NCI-H2196 (cell line): ENCODE measurements at regions not wholly inside any gene's neighbourhood (a gene's known extent, or its start where the extent isn't known, plus 50 kb on each side); places are given as distances from the start of the nearest gene placed in this dataset.
"Not testable (repeated sequence)": the region's sequence is repeated elsewhere in the genome, so short reads cannot be mapped to it uniquely, and the experiment has no call there.

Experiments
- DNase-seq: peaks from one replicate; lab custom pipeline; 2025; ENCODE audit not compliant: unreplicated experiment; lab: John Stamatoyannopoulos, UW

DNA sequence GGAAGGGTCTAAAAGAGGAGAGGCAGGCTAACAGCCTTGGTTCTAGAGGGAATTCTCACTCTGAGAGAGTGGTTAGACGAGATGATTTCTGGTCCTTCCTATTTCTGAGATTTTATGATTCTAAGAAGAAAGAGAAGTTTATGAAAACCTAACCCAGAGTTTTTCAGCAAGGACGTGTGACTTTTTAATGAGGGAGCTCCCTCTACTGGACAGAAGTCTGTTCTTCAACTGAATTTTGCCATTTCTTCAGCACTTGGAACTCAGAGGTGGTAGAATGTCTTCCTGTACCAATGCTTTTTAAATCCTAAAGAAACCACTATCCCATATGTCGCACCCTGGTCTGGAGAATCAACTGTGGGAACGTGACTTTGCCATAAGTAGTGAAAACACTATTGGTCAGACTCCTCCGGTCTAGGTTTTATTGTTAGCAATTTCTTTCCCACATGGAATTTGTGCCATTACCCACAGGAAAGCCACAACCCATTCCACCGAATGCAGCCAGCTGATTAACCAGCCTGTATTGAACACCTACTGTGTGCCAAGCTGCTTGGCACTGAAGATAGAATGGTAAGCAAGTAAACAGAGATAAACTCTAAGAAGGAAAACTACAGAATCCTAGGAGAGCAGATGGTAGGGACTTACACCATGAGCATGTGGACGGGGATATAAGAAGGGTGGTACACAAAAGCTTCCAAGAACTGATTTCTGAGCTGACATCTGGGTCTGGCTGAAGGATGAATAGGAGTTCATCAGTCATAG is 199.5 kb upstream of the LMCD1 start:
- DNase-seq, result no peak

DNA sequence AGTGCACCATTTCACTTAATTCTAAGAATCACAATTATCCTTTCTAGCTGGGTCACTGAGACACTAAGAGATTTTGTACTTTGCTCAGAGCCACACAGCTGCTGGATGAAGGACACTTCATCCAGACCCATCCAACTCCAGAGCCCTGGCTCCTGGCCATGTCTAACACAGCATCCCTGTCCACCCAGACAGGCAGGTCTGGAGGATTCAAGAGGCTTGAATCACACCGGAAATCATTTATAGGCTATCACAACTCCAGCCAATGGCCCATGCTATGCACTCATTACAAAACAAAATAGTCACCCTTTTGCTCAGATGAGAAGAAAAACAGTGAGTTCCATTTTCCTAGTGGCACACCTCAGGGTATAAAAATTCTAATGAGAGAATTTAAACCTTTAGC is 198.2 kb upstream of the LMCD1 start:
- no peak for DNase-seq

DNA sequence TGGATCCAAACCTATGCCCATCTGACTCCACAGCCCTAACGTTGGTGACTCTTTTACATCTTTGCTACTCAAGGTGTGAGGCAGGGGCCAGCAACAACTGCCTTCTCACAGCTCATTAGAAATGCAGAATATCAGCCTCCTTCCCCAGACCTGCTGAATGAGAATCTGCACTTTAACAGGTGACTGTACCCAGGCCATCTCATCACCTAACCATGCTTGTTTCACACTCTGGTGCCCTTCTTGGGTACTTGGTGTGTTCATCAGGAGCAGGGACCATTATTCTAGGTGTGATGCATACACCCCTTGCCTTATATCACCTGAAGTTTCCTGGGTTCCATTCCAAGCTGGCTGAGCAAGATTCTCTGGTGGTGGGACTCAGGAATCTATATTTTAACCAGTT is 196.3 kb upstream of the LMCD1 start:
- no peak for DNase-seq

DNA sequence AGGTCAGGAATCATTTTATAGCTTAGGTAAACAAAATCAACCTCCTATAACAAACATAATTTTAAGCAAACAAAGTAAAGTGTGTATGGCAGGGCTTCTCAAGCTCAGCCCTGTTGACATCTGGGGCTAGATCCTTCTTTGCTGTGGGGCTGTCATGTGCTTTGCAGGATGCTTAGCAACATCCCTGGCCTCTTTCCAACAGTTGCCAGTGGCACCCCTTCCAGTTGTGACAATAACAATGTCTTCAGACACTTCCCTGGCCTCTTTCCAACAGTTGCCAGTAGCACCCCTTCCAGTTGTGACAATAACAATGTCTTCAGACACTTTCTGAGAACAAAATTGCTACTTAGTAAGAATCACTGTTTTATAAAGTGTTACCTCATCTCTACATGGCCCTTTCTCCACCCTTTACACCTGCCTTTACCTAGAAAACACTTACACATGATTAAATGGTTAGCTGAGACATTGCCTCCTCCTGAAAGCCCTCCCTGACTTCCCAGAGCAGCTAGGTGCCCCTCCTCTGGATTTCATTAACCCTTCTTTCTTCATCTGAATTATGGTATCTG is 194.0 kb upstream of the LMCD1 start:
- DNase-seq, result no peak

DNA sequence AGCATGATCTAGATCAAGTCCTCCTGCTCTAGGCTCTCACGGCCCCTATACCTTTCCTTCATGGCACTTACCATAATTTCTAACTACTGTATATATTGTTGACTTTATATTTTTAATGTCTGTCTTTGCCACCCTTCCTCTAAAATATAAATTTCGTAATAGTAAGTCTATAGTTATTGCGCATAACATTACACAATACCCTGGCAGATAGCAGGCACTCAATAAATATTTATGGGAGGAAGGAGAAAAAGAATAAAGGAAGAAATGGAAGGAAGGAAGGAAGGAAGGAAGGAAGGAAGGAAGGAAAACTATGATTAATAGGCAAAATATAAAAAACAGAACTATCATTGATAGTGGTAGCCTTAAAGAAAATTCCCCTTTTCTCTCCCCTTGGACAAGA is 190.3 kb upstream of the LMCD1 start:
- no peak for DNase-seq

DNA sequence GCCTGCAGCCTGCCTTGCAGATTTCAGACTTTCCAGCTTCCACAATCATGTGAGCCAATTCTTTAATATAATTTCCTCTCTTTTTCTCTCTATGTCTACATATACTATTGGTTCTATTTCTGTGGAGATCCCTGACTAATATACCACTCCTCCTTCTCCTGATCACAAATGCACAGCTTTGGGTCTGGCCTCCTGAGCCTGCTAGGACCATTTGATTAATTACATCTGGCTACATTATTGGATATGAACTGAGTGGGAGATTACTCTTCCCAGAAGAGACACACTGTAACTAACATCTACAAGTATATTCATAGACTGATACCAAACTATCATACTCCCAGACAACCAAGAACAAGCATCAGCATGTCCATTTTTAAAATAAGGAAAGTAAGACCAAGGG is 188.9 kb upstream of the LMCD1 start:
- no peak for DNase-seq

DNA sequence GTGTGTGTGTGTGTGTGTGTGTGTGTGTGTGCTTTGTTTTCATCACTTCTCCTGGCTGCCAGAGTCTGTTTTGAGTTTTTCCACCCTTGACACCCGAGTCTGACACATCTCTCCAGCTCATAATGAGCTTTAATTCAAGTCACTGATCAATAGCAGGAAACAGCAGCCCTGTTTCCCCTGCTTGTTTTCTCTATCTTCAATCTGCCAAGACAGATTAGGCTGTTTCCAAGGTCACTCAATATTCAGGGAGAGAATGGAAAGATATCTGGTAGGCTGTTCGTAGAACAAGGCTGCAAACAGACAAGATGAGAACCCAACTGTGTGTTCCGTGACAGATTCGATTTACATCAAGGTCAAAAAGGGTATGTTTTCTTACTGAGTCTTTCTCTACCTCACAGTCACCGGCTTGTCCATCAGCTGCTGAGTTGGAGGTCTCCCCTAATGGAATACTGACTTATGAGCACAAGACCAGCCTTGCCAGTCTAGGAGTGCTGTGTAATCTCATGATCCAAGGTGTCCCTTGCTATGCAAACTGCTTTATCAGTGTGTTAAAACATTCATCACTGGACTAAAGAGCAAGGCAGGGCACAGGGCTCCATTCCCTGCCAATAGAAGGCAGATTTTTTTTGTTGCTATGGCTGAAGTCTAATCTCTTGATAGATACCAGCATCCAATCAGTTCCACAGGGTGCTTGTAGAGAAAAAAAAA is 187.9 kb upstream of the LMCD1 start:
- no peak for DNase-seq

DNA sequence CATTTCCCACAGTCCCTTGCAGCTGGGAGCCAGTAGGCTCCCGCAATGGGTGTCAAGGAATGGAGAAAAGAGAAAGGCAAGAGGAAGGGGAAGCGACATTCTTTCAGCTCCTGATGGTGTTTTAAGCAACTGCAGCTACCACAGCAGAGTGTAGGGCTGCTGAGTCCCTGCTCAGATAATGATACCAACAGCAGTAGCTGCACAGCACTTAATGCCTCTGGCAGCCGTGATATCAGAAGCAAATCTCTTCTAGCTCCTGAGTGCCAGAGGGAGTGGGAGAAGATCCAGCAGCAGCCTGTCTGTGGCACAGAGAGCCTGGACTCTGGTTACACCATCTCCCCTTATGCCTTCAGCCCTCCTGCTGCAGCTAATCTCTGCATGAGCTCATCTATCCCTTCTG is 186.1 kb upstream of the LMCD1 start:
- not testable (repeated sequence) for DNase-seq

DNA sequence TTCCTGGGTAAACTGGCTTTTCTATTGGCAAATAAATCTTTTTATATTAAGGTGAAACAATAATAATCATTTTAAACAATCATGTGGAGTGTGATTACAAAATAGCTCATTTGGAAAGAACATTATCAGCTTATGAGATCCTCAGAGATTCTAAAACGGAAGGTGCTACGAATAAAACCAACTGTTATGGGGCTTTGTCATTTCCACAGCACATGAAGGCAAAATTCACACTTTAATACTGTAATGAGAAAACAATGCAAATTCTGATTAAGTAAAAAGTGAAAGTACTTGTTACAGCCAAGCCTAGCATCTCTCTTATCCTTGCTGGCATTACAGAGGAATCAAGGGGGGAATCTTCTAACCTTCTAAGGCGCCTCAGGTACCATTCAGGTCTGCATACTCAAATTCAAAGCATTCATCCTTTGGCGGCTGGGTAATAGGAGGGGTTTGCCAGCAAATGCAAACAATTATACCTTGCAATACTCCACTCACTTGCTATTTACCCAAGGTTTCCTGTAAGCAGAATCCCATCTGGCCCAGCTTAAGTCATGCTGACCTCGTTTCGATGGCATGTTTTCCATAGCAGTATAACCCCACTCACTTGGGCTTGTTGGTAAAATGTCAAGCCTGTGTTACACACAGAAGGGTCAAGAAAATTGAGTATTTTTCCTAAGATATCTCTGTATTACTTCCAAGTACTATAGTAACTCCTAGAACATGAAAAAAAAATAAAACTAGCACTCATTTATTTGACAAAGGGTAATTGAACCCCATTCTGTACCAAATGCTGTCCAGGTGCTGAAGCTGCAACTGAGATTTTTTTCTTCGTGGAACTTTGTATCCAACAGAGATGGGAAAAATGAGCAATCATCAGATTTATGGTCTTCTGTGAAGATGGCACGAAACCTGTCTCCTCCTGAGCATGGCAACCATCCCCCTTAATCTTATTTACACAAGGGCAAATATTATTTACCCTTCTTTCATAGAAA is 183.7 kb upstream of the LMCD1 start:
- DNase-seq, result no peak

DNA sequence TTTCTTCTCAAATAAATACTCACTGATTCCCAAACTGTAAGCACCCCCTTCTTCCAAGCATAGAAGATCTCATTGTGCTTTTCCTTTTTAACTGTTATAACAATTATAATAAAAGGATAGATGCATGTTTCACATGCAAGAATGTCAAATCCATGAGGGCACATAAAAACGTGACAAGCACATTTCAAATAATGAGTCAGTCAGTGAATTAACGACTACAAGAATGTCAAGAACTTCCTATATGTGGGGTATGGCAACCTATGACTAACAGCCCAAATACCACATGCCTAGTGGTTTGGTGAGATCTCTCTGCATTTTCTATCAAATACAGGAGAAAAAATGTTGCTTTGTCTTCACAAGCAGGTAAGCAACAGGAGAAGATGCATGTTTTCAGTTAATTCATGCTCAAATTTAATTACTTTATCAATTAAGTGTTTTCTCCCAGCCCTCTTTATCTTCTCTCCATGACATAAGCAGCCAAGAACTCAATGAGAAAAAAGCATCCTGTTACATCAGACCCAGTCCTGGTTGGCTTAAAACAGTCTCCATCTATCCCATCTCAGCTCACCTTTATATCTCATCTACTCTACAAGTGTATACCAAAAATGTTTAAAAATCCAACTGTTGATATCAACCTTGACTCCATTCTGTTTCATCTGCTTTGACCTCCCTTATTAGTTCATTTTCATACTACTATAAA is 181.5 kb upstream of the LMCD1 start:
- DNase-seq, result no peak

DNA sequence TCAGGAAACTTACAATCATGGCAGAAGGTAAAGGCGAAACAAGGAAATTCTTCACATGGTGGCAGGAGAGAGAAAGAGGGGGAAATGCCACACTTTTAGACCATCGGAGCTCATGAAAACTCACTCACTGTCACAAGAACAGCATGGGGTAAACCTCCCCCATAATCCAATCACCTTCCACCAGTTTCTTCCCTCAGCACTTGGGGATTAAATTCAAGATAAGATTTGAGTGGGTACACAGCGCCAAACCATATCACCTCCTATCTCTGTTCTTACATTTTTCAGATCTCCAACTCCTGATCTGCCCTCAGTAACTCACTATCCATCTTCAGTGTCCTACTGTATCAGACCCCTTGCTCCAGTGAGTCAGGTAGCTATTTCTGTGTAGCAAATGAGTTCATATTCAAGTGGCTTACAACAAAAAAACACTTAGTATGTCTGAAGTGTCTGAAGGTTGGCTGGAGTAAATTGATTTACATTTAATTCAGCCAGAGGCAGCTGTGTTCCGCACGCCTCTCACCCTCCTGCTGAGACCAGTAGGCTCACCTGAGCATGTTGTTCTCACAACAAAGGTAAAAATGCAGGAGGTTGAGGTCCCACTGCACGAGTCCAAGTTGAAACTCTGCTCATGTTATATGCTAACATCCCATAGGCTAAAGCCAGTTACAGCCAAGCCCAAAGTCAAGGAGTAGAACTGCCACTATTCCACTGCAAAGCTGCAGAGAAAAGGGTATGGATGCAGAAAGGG is 180.7 kb upstream of the LMCD1 start:
- DNase-seq, result no peak

DNA sequence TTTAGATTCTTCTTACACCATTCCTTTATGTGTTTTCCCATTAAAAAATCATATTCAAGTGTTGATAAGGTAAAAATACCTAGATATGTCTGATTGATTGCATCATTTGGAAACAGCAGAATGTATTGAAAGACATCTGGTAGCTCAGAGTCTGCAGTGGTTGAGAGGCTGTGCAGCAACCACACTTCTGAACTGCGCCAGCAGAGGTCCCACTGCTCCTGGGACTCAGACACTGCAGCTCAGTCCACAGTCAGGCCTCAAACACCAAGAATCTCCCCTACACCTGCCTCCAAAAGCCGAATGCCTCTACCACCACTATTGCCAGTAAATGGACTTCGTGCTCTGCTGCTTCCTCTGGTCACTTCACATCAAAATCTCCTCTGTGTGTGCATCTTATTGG is 176.9 kb upstream of the LMCD1 start:
- no peak for DNase-seq

DNA sequence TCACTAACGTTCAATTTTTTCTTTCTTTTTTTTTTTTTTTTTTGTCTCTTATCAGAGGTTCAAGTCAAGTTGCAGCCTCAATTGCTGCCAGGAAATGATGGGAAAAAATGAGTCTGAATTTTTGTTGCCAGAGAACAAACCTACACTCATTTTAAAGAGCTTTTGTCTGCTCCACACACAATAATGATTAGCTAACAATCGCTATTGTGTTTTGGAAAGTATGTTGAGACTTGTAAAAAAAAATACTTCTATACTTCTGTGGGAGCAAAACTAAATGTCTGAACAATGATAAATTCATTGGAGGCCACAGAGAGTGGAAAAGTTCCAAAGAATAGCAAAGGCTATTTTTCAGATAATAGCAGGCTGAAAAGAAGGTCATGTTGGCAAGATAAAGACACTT is 176.3 kb upstream of the LMCD1 start:
- DNase-seq, result no peak

DNA sequence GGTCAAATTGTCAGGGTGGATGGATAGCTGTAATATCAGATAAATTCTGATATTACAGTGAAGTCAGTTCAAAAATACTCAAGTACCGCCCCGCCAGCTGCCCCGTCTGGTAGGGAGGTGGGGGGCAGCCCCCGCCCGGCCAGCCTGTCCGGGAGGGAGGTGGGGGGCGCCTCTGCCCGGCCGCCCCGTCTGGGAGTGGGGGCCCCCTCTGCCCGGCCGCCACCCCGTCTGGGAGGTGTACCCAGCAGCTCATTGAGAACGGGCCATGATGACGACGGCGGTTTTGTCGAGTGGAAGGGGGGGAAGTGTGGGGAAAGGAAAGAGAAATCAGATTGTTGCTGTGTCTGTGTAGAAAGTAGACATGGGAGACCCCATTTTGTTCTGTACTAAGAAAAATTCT is 175.8 kb upstream of the LMCD1 start:
- not testable (repeated sequence) for DNase-seq

DNA sequence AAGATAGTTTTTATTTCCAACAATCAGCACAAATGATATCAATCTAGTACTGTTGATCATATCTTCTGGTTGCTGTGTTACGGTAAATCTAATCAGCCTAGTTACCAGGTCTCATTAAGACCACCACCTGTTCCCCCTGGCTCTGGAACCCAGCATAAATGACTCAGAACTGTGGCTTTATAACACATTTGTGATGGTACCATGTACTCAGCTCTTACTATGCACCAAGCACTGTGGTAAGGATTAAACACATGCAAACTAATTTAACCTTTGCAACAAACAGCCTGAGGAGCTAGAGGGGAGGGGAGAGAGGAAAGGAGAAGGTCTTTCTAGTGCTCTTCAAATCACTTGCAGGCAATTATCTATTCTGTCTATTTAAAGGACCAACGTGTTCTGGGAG is 173.9 kb upstream of the LMCD1 start:
- no peak for DNase-seq

DNA sequence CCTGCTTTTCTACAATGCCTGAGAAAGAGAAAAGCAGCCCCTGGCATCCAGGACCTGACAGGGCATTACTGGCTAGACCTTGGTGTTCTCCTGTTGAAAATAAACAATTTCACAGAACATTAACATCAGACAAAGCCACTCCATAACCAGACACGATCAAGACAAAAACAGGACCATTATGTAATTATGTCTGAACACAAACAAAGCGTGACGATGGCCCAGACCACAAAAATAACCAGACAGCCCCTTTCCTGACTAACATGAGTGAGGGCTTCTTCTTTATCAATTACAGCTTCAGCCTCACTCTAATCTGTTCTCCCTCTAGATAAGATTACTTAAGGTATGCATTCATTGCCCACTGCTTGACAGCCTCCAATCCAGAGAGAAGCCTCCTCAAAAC is 172.7 kb upstream of the LMCD1 start:
- no peak for DNase-seq

DNA sequence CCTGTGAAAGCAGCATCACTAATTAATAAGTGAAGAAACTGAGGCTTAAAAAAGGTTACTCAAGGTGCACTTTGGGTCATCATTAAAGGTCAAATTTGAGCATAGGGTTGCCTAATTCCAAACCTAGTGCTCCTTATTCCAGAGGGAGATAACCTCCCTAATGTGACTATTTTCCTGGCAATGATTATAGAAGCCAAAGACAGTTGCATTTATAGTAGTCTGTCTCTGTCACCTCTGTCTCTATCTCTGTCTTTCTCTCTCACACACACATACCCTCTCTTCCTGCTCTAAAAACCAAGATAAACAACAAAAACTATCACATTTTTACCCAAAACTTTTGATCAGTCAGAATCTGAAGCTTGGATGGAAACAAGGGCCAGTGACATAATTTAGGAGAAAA is 172.0 kb upstream of the LMCD1 start:
- no peak for DNase-seq

DNA sequence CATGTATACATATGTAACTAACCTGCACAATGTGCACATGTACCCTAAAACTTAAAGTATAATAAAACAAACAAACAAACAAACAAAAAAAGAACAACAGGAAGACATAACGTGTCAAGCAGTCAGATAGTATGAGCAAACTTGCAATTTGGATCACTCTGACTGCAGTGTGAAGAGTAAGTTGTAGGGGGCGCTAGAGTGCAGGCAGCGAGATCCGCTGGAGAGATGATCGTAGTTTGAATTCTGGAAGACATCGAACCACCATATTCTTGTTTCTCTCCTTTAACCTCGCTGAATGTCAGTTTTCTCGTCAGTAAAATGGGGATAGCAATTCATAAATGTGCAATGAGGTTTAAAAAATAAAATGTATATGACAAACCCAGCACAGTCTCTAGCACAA is 165.2 kb upstream of the LMCD1 start:
- no peak for DNase-seq

DNA sequence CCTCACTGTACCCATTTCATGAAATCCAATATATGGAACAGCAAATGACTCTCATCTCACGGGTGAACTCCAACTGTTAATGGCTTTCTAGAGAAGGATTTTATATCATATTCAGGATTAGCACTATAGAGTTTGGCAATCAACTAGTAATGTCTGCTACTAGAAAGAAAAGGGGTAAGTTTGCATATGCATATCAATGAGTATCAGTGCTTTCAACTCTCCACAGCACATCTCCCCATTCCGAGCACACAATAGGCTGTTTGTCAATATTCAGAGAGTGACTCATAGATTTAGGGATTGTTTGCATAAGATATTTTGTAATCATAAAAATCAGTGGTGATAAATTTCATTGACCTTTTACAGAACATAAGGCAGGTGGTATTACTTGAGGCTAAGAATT is 163.2 kb upstream of the LMCD1 start:
- no peak for DNase-seq

DNA sequence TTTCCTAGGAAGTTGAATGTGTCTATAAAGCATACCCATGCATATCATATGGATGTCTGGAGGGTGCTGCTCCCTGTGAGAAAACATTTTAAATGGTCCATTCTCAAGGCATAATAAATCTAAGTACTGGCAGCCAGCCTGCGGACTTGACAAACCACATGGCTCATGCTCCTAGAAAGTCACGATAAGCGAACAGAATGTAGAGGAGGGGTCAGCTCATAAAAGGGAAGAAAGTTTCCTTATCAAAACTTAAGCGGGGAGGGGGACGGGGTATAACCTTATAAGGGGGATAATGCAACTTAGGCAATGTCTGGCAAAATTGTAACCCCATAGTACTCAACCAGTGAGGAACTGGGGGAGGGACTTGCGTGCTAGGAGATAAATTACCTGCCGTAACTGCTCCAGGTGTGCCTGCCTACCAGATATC is 159.8 kb upstream of the LMCD1 start:
- no peak for DNase-seq
